ENCODE measurements at regions not wholly inside any gene's neighbourhood (a gene's known extent, or its start where the extent isn't known, plus 50 kb on each side); places are given as distances from the start of the nearest gene placed in this dataset.

GRCh38 chr17:27984816-27985215, 57.7 kb upstream of the NLK start:
- H3K79me2 ChIP-seq (replicated peaks; ENCODE audit: insufficient read depth, low read length) = no peaks in the 10 kb centered on the region
- H3K9ac ChIP-seq (ENCODE audit: low read length) = no peak overlapping the region
- no peak for TF ChIP-seq TAF1 (IDR thresholded peaks at IDR 0.05; ENCODE audit: low read depth)
- TF ChIP-seq RAD21 (conservative IDR thresholded peaks at IDR 0.05) = no peak
- no peak for TF ChIP-seq SMC3 (conservative IDR thresholded peaks at IDR 0.05; ENCODE audit: poor library complexity)
- TF ChIP-seq EP300 (conservative IDR thresholded peaks at IDR 0.05; ENCODE audit: poor library complexity, severe bottlenecking) = no peak
- TF ChIP-seq CTCF (IDR thresholded peaks at IDR 0.05; ENCODE audit: poor library complexity, severe bottlenecking) = no peak
- no peak for TF ChIP-seq EZH2 (IDR thresholded peaks at IDR 0.05; ENCODE audit: borderline replicate concordance, insufficient read depth, low read length, poor library complexity, severe bottlenecking)
- TF ChIP-seq MXI1 (conservative IDR thresholded peaks at IDR 0.05; ENCODE audit: poor library complexity, severe bottlenecking) = no peak
- TF ChIP-seq REST (IDR thresholded peaks at IDR 0.05; ENCODE audit: borderline replicate concordance) = no peak
- no peak for TF ChIP-seq POLR2AphosphoS5 (IDR thresholded peaks at IDR 0.05)
- H3F3A ChIP-seq (ENCODE audit: insufficient read depth, low read length, poor library complexity, severe bottlenecking) = no peaks in the 10 kb centered on the region
- H3K27ac ChIP-seq (ENCODE audit: low read length) = no peak overlapping the region
- H4K20me1 ChIP-seq (ENCODE audit: insufficient read depth) = no peaks in the 10 kb centered on the region
- H3K9me2 ChIP-seq (ENCODE audit: insufficient read depth, low read length) = no peaks in the 10 kb centered on the region
- H3K9me3 ChIP-seq (ENCODE audit: low read length) = no peaks in the 10 kb centered on the region
- no peak overlapping the region for H2AFZ ChIP-seq (ENCODE audit: low read depth, low read length)
- H3K4me3 ChIP-seq (ENCODE audit: low read length) = no peak overlapping the region
- no peak overlapping the region for H3K4me2 ChIP-seq (ENCODE audit: low read length)
- H3K36me3 ChIP-seq (ENCODE audit: insufficient read depth, low read length) = no peaks in the 10 kb centered on the region
- no peaks in the 10 kb centered on the region for H3K27me3 ChIP-seq (ENCODE audit: insufficient read depth, low read depth, low read length)

GRCh38 chr17:27985306-27985705, 57.2 kb upstream of the NLK start:
- no peaks in the 10 kb centered on the region for H3K27me3 ChIP-seq (ENCODE audit: insufficient read depth, low read depth, low read length)

More at GRCh38 chr17:27985306-27985705, 57.2 kb upstream of the NLK start:
- H3K4me3 ChIP-seq (ENCODE audit: low read length) = no peak overlapping the region
- no peaks in the 10 kb centered on the region for H3K9me2 ChIP-seq (ENCODE audit: insufficient read depth, low read length)
- H2AFZ ChIP-seq (ENCODE audit: low read depth, low read length) = no peak overlapping the region
- H3K27ac ChIP-seq (ENCODE audit: low read length) = no peak overlapping the region
- H4K20me1 ChIP-seq (ENCODE audit: insufficient read depth) = no peaks in the 10 kb centered on the region
- no peaks in the 10 kb centered on the region for H3K79me2 ChIP-seq (replicated peaks; ENCODE audit: insufficient read depth, low read length)
- H3F3A ChIP-seq (ENCODE audit: insufficient read depth, low read length, poor library complexity, severe bottlenecking) = no peaks in the 10 kb centered on the region
- H3K9ac ChIP-seq (ENCODE audit: low read length) = no peak overlapping the region
- TF ChIP-seq EP300 (conservative IDR thresholded peaks at IDR 0.05; ENCODE audit: poor library complexity, severe bottlenecking) (no peak), MXI1 (conservative IDR thresholded peaks at IDR 0.05; ENCODE audit: poor library complexity, severe bottlenecking) (no peak), CTCF (IDR thresholded peaks at IDR 0.05; ENCODE audit: poor library complexity, severe bottlenecking) (no peak), TAF1 (IDR thresholded peaks at IDR 0.05; ENCODE audit: low read depth) (no peak), POLR2AphosphoS5 (IDR thresholded peaks at IDR 0.05) (no peak), EZH2 (IDR thresholded peaks at IDR 0.05; ENCODE audit: borderline replicate concordance, insufficient read depth, low read length, poor library complexity, severe bottlenecking) (no peak)
- H3K9me3 ChIP-seq (ENCODE audit: low read length) = no peaks in the 10 kb centered on the region
- H3K4me2 ChIP-seq (ENCODE audit: low read length) = no peak overlapping the region
- H3K36me3 ChIP-seq (ENCODE audit: insufficient read depth, low read length) = no peaks in the 10 kb centered on the region

Measured in neural cell (in vitro differentiated cells).